Loucy (cell line): ENCODE measurements at regions not wholly inside any gene's neighbourhood (a gene's known extent, or its start where the extent isn't known, plus 50 kb on each side); places are given as distances from the start of the nearest gene placed in this dataset.

Experiments
- H2AFZ ChIP-seq: fragments of 200-600 bp; sonication (generic); 2 replicates; pipeline ENCODE4 v1.6.0; 2016; ENCODE audit warnings: antibody characterized with exemption, mild to moderate bottlenecking, low read length, moderate library complexity
- H3F3A ChIP-seq: fragments of 200-600 bp; 2 replicates; pipeline ENCODE4 v1.6.0; 2016; ENCODE audit warnings: antibody characterized with exemption, low read depth, mild to moderate bottlenecking
- H3K27me3 ChIP-seq: fragments of 200-600 bp; sonication (generic); 2 replicates; pipeline ENCODE4 v1.6.1; 2014; ENCODE audit warnings: low read length, mild to moderate bottlenecking; ENCODE audit not compliant: insufficient read depth, poor library complexity, severe bottlenecking
- H3K36me3 ChIP-seq: fragments of 200-600 bp; sonication (generic); 2 replicates; pipeline ENCODE4 v1.6.1; 2016; ENCODE audit warnings: low read length; ENCODE audit not compliant: insufficient read depth
- H3K4me1 ChIP-seq: fragments of 200-600 bp; sonication (generic); 2 replicates; pipeline ENCODE4 v1.5.1; 2014; ENCODE audit warnings: low read length, mild to moderate bottlenecking; ENCODE audit not compliant: insufficient read depth, poor library complexity, severe bottlenecking
- H3K4me2 ChIP-seq: fragments of 200-600 bp; sonication (generic); 2 replicates; pipeline ENCODE4 v1.6.0; 2014; ENCODE audit warnings: antibody characterized with exemption, low read length, low read depth, mild to moderate bottlenecking; ENCODE audit not compliant: poor library complexity, severe bottlenecking
- H3K4me3 ChIP-seq: fragments of 200-600 bp; sonication (generic); 2 replicates; pipeline ENCODE4 v1.5.1; 2014; ENCODE audit warnings: low read length, mild to moderate bottlenecking, mixed read lengths; ENCODE audit not compliant: poor library complexity, severe bottlenecking
- H3K79me2 ChIP-seq: fragments of 200-600 bp; sonication (generic); 2 replicates; pipeline ENCODE4 v1.6.1; 2014; ENCODE audit warnings: low read length; ENCODE audit not compliant: insufficient read depth
- H3K9ac ChIP-seq: fragments of 200-600 bp; sonication (generic); 2 replicates; pipeline ENCODE4 v1.6.0; 2014; ENCODE audit warnings: mild to moderate bottlenecking, low read depth, low read length, moderate library complexity; ENCODE audit not compliant: poor library complexity, severe bottlenecking
- H3K9me2 ChIP-seq: fragments of 200-600 bp; sonication (generic); replicated peaks from 2 replicates; pipeline ENCODE4 v1.6.1; 2016; ENCODE audit warnings: low read depth, low read length, mixed read lengths
- H3K9me3 ChIP-seq: fragments of 200-600 bp; sonication (generic); 2 replicates; pipeline ENCODE4 v1.6.1; 2014; ENCODE audit warnings: mild to moderate bottlenecking, antibody characterized with exemption, low read length, low read depth; ENCODE audit not compliant: insufficient read depth
- H4K20me1 ChIP-seq: fragments of 200-600 bp; sonication (generic); 2 replicates; pipeline ENCODE4 v1.6.0; 2014; ENCODE audit warnings: antibody characterized with exemption, low read length, mild to moderate bottlenecking; ENCODE audit not compliant: insufficient read depth, poor library complexity, severe bottlenecking
- EZH2phosphoT487 ChIP-seq: fragments of 200-600 bp; IDR thresholded peaks from 2 replicates; pipeline ENCODE4 v1.6.1; 2018; ENCODE audit warnings: antibody characterized with exemption, mild to moderate bottlenecking, moderate library complexity, borderline replicate concordance
- TF ChIP-seq, protein P1 (sequence below): fragments of 200-600 bp; sonication (generic); conservative IDR thresholded peaks from 2 replicates; pipeline ENCODE4 v1.5.1; 2014; ENCODE audit warnings: mild to moderate bottlenecking, antibody characterized with exemption, low read length

DNA sequence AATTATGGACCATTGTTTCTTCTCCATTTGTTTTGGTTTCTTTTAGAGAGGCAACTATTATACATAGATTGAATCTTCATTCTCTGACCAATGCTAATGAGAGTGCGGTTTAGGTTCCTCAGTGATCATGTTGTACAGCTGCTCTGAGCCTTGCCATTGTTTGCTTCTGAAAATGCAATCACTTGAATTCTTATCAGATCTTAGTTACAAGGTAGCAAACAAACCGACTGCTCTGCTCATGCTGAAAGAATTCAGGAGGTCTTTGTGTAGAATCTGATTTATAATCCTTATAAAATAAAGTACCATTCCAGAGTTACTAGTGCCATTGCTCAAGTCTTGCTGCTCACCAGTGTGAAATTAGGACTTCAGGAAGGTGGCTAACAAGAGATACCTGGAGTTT lies 569.1 kb upstream of the ID4 start:
- Histone ChIP-seq H3K4me2 (no peak overlapping the region), H3K9me3 (peaks cover 7% of the 10 kb centered on the region; the same call in 1 of the 2 replicates), H3K4me1 (no peaks in the 10 kb centered on the region), H3K36me3 (no peaks in the 10 kb centered on the region), H3K9ac (no peak overlapping the region), H3F3A (no peaks in the 10 kb centered on the region), H4K20me1 (no peaks in the 10 kb centered on the region), H3K79me2 (no peaks in the 10 kb centered on the region), H3K4me3 (no peak overlapping the region), H3K27me3 (no peaks in the 10 kb centered on the region), H3K9me2 (no peaks in the 10 kb centered on the region), H2AFZ (no peak overlapping the region)
- TF ChIP-seq EZH2phosphoT487, result no peak
- TF ChIP-seq, protein P1, sequence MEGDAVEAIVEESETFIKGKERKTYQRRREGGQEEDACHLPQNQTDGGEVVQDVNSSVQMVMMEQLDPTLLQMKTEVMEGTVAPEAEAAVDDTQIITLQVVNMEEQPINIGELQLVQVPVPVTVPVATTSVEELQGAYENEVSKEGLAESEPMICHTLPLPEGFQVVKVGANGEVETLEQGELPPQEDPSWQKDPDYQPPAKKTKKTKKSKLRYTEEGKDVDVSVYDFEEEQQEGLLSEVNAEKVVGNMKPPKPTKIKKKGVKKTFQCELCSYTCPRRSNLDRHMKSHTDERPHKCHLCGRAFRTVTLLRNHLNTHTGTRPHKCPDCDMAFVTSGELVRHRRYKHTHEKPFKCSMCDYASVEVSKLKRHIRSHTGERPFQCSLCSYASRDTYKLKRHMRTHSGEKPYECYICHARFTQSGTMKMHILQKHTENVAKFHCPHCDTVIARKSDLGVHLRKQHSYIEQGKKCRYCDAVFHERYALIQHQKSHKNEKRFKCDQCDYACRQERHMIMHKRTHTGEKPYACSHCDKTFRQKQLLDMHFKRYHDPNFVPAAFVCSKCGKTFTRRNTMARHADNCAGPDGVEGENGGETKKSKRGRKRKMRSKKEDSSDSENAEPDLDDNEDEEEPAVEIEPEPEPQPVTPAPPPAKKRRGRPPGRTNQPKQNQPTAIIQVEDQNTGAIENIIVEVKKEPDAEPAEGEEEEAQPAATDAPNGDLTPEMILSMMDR, result no peak

DNA sequence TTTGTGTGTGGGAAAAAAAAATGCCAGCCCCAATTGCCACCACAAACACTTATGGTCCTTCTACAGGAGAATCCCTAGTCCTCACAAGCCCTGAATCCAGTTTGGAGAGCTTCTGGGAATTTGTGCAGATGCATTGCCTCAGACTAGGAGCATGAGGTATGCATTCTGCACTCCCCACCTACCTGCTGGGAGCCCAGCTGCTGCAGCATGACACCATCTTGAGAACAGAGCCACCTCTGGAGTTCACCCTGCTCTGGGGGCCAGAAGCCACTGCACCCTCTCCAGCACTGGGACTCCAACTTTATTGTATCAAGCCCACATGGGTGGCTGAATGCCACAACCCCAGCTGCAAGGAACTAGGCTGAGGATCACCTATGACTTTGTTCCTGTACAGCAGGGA lies 568.5 kb upstream of the ID4 start:
- Histone ChIP-seq H2AFZ (no peak overlapping the region), H3K9me3 (peaks cover 7% of the 10 kb centered on the region; the same call in 1 of the 2 replicates), H3K36me3 (no peaks in the 10 kb centered on the region), H3K27me3 (no peaks in the 10 kb centered on the region), H3K4me1 (no peaks in the 10 kb centered on the region), H3K4me3 (no peak overlapping the region), H3K9ac (no peak overlapping the region), H3K9me2 (no peaks in the 10 kb centered on the region), H3K79me2 (no peaks in the 10 kb centered on the region), H3K4me2 (no peak overlapping the region), H4K20me1 (no peaks in the 10 kb centered on the region), H3F3A (no peaks in the 10 kb centered on the region)
- no peak for TF ChIP-seq EZH2phosphoT487
- TF ChIP-seq, protein P1, result no peak

DNA sequence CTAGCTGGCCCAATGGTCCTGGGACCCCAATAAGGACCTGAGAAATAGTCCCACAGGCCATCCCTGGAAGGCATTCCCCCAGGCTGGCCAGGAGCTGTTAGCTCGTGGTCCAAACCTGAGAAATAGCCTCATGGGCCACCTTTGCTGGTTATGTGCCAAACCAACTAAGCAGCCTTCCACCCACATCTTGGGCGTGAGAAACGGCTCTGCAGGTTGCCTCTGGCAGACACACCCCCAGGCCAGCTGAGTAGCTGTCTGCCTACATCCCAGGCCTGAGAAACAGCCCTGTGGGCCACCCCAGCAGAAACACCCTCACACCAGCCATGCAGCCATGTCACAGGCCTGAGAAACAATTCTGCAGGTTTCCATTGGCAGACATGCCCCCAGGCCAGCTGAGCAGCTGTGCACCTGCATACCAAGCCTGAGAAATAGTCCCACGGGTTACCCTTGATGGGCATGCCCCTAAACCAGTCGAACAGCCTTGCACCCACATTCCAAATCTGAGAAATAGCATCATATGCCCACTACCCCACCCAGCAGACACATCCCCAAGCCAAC lies 567.8 kb upstream of the ID4 start:
- no peaks in the 10 kb centered on the region for H3K9me2 ChIP-seq

More for the DNA sequence above, 567.8 kb upstream of the ID4 start:
- Histone ChIP-seq H2AFZ (no peak overlapping the region), H3K4me3 (no peak overlapping the region), H4K20me1 (no peaks in the 10 kb centered on the region), H3K4me2 (no peak overlapping the region), H3K9me3 (peaks cover 7% of the 10 kb centered on the region; the same call in 1 of the 2 replicates), H3K36me3 (no peaks in the 10 kb centered on the region), H3K9ac (no peak overlapping the region), H3K79me2 (no peaks in the 10 kb centered on the region), H3K4me1 (no peaks in the 10 kb centered on the region), H3K27me3 (no peaks in the 10 kb centered on the region), H3F3A (no peaks in the 10 kb centered on the region)
- TF ChIP-seq EZH2phosphoT487, result no peak
- TF ChIP-seq, protein P1, result no peak
